ENCODE measurements at regions not wholly inside any gene's neighbourhood (a gene's known extent, or its start where the extent isn't known, plus 50 kb on each side); places are given as distances from the start of the nearest gene placed in this dataset.

GRCh38 chr7:35474100-35474499, 220.2 kb upstream of the TBX20 start:
- TF ChIP-seq ZFX (IDR thresholded peaks at IDR 0.05) (no peak), CTCF (conservative IDR thresholded peaks at IDR 0.05) (no peak)
- no peak overlapping the region for H3K27ac ChIP-seq

GRCh38 chr7:35468606-35469005, 214.7 kb upstream of the TBX20 start:
- TF ChIP-seq ZFX (IDR thresholded peaks at IDR 0.05) (no peak), CTCF (conservative IDR thresholded peaks at IDR 0.05) (no peak)
- no peak overlapping the region for H3K27ac ChIP-seq

DNA sequence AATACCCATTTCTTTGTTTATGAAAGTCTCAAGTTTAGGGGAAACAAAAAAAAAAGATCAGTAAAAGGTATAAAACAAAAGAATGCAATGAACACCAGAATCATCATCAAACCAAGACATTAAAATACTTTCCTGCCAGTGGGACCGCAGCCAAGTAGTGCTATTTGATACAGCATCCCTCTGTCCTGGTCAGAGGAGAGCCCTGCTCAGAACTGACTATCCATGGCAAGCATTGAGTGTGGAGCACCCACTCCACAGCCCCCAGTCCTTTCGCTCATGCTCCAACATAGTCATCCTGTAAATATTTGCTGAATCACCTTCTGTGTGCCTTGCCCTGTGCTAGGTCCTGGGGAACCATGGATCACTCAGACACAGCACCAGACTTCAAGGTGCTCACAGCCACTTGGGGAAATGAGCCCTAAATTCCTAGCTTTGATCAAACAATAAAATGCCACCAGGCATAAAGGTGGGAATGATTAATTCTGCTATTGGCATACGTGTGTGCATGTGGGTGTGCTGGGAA, 213.6 kb upstream of the TBX20 start:
- TF ChIP-seq CTCF (conservative IDR thresholded peaks at IDR 0.05) (no peak), ZFX (IDR thresholded peaks at IDR 0.05) (no peak)
- no peak overlapping the region for H3K27ac ChIP-seq

DNA sequence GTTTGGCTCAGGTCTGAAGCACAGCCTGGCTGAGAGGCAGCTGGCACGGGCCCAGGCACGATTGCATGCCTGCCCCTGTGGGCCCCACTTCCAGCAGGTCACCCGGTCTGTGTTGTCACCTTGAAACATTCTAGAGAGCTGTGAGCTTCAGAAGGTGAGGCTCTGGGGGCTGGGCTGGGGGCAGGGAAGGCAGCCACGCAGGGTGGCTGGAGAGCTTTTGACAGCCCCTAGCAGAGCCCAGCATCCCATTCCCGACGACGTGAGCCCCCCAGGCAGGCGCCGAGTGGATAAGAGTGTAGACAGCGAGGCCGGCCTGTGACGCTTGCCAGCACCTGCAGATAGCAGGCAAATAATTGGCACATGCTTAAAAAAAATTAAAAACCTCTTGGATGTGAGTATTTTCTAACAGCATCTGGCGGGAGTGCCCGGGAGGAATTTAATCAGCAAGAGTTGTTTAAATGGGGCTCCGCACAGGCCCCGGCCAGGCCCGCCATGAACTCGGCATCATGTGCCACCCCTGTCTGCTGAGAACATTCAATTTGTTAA, 212.0 kb upstream of the TBX20 start:
- TF ChIP-seq ZFX (IDR thresholded peaks at IDR 0.05) (no peak), CTCF (conservative IDR thresholded peaks at IDR 0.05) (no peak)
- H3K27ac ChIP-seq: no peak overlapping the region

DNA sequence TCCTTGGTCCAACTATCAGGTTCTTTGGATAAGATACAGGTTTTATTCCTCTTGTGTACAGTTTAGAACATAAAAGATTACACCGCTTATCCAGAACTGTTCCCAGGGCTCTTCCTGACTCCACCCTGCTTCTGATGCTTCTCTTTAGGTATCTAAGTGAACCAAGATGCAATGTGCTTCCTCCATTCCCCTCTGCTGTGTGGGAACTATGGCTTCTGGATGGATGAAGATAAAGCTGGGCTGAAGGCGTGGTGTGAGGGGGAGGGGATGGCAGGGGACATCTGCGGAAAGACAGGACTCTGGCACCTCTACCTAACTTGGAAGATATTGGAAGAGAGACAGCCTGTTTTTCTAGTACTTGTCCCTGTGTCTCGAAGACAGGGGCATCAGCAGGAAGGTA, 209.9 kb upstream of the TBX20 start:
- TF ChIP-seq ZFX (IDR thresholded peaks at IDR 0.05): no peak
- TF ChIP-seq CTCF (conservative IDR thresholded peaks at IDR 0.05): no peak
- no peak overlapping the region for H3K27ac ChIP-seq

- no peak overlapping the region for H3K27ac ChIP-seq
- TF ChIP-seq ZFX (IDR thresholded peaks at IDR 0.05) (no peak), CTCF (conservative IDR thresholded peaks at IDR 0.05) (no peak)
These were observed 209.3 kb upstream of the TBX20 start for GRCh38 chr7:35463176-35463700.

GRCh38 chr7:35454575-35455385, 200.9 kb upstream of the TBX20 start:
- H3K27ac ChIP-seq: no peak overlapping the region
- TF ChIP-seq ZFX (IDR thresholded peaks at IDR 0.05): no peak
- TF ChIP-seq CTCF (conservative IDR thresholded peaks at IDR 0.05): no peak
